H9 (cell line): ENCODE measurements at regions not wholly inside any gene's neighbourhood (a gene's known extent, or its start where the extent isn't known, plus 50 kb on each side); places are given as distances from the start of the nearest gene placed in this dataset.

Source experiments
- DNase-seq: peaks from one replicate; pipeline ENCODE4 v3.0.0-alpha.2; 2017
- H2AFZ ChIP-seq: one replicate; pipeline ENCODE4 v1.6.1; 2013; ENCODE audit warnings: mild to moderate bottlenecking, low read length, control low read depth, moderate library complexity
- H2AK5ac ChIP-seq: 2 replicates; pipeline ENCODE4 v1.6.1; 2013; ENCODE audit warnings: low read length, control low read depth, mixed read lengths; ENCODE audit not compliant: insufficient read length
- H2BK120ac ChIP-seq: one replicate; pipeline ENCODE4 v1.6.1; 2013; ENCODE audit warnings: low read depth, mild to moderate bottlenecking, low read length, control low read depth, inconsistent platforms; ENCODE audit not compliant: poor library complexity, severe bottlenecking
- H2BK12ac ChIP-seq: 2 replicates; pipeline ENCODE4 v1.6.1; 2013; ENCODE audit warnings: low read length, control low read depth, mixed read lengths, low read depth; ENCODE audit not compliant: insufficient read length
- H2BK15ac ChIP-seq: 2 replicates; pipeline ENCODE4 v1.6.1; 2013; ENCODE audit warnings: low read depth, low read length, control low read depth
- H2BK20ac ChIP-seq: one replicate; pipeline ENCODE4 v1.6.1; 2013; ENCODE audit warnings: low read depth, mild to moderate bottlenecking, low read length, control low read depth, inconsistent platforms; ENCODE audit not compliant: poor library complexity, severe bottlenecking
- H2BK5ac ChIP-seq: 2 replicates; pipeline ENCODE4 v1.6.1; 2013; ENCODE audit warnings: low read length, control low read depth, mixed read lengths; ENCODE audit not compliant: insufficient read length
- H3K14ac ChIP-seq: 2 replicates; pipeline ENCODE4 v1.6.1; 2013; ENCODE audit warnings: low read length, control low read depth; ENCODE audit not compliant: insufficient read depth
- H3K18ac ChIP-seq: 2 replicates; pipeline ENCODE4 v1.6.1; 2013; ENCODE audit warnings: low read depth, mild to moderate bottlenecking, mixed read lengths, low read length, control low read depth; ENCODE audit not compliant: insufficient read length
- H3K23ac ChIP-seq: 2 replicates; pipeline ENCODE4 v1.6.1; 2013; ENCODE audit warnings: low read length, control low read depth, mixed read lengths, low read depth; ENCODE audit not compliant: insufficient read length
- H3K23me2 ChIP-seq: 2 replicates; pipeline ENCODE4 v1.6.1; 2013; ENCODE audit warnings: low read depth, mild to moderate bottlenecking, mixed read lengths, low read length, control low read depth; ENCODE audit not compliant: insufficient read length, poor library complexity, severe bottlenecking
- H3K27ac ChIP-seq: 2 replicates; pipeline ENCODE4 v1.5.1; 2013; ENCODE audit warnings: low read length, control low read depth, mixed read lengths, low read depth; ENCODE audit not compliant: insufficient read length
- H3K27me3 ChIP-seq: 2 replicates; pipeline ENCODE4 v1.6.1; 2013; ENCODE audit warnings: low read length, control low read depth, inconsistent platforms; ENCODE audit not compliant: insufficient read depth
- H3K4ac ChIP-seq: 2 replicates; pipeline ENCODE4 v1.6.1; 2013; ENCODE audit warnings: low read depth, mild to moderate bottlenecking, control low read depth, inconsistent platforms, low read length, moderate library complexity
- H3K4me1 ChIP-seq: 2 replicates; pipeline ENCODE4 v1.6.1; 2013; ENCODE audit warnings: low read length, control low read depth, inconsistent platforms; ENCODE audit not compliant: insufficient read depth
- H3K4me2 ChIP-seq: 2 replicates; pipeline ENCODE4 v1.6.1; 2013; ENCODE audit warnings: low read length, control low read depth, mixed read lengths; ENCODE audit not compliant: insufficient read length, insufficient read depth
- H3K56ac ChIP-seq: 2 replicates; pipeline ENCODE4 v1.6.1; 2013; ENCODE audit warnings: low read depth, mild to moderate bottlenecking, mixed read lengths, low read length, control low read depth; ENCODE audit not compliant: insufficient read length
- H3K79me1 ChIP-seq: 2 replicates; pipeline ENCODE4 v1.6.1; 2013; ENCODE audit warnings: low read depth, mild to moderate bottlenecking, moderate library complexity, low read length, control low read depth, inconsistent platforms; ENCODE audit not compliant: insufficient read depth, poor library complexity, severe bottlenecking
- H3K79me2 ChIP-seq: 2 replicates; pipeline ENCODE4 v1.6.1; 2013; ENCODE audit warnings: low read length, control low read depth, inconsistent platforms; ENCODE audit not compliant: insufficient read depth
- H3K9ac ChIP-seq: 2 replicates; pipeline ENCODE4 v1.6.1; 2013; ENCODE audit warnings: low read length, control low read depth, mixed read lengths; ENCODE audit not compliant: insufficient read length; ENCODE audit errors: extremely low read depth
- H3K9me3 ChIP-seq: one replicate; pipeline ENCODE4 v1.6.1; 2013; ENCODE audit warnings: low read depth, low read length, inconsistent platforms; ENCODE audit not compliant: control insufficient read depth
- H3T11ph ChIP-seq: one replicate; pipeline ENCODE4 v1.6.1; 2013; ENCODE audit warnings: mild to moderate bottlenecking, low read length, control low read depth, inconsistent platforms
- H4K20me1 ChIP-seq: one replicate; pipeline ENCODE4 v1.6.1; 2013; ENCODE audit not compliant: control insufficient read depth, insufficient read length, insufficient read depth
- H4K5ac ChIP-seq: 2 replicates; pipeline ENCODE4 v1.6.1; 2013; ENCODE audit warnings: low read depth, mild to moderate bottlenecking, mixed read lengths, low read length, control low read depth; ENCODE audit not compliant: insufficient read length
- H4K8ac ChIP-seq: replicated peaks from 2 replicates; pipeline ENCODE4 v1.6.1; 2013; ENCODE audit warnings: low read length, control low read depth, mixed read lengths, low read depth; ENCODE audit not compliant: insufficient read length
- H4K91ac ChIP-seq: 2 replicates; pipeline ENCODE4 v1.6.1; 2013; ENCODE audit warnings: low read depth, mild to moderate bottlenecking, moderate library complexity, mixed read lengths, low read length, control low read depth; ENCODE audit not compliant: insufficient read length
- H3K27ac Mint-ChIP-seq, 3 experiments: 2 replicates in 2 of 3; 3 replicates in 1 of 3; pipeline ENCODE4 v1.8.0; 2020 to 2021; ENCODE audit warnings: mixed read lengths in 3 of 3, mild to moderate bottlenecking in 1 of 3, moderate library complexity in 1 of 3
- H3K27me3 Mint-ChIP-seq: 2 replicates; pipeline ENCODE4 v1.8.0; 2021; ENCODE audit warnings: low read depth, mild to moderate bottlenecking, moderate library complexity, mixed read lengths
- H3K36me3 Mint-ChIP-seq, 3 experiments: 2 replicates in 2 of 3; 3 replicates in 1 of 3; pipeline ENCODE4 v1.8.0; 2020 to 2021; ENCODE audit warnings: low read depth in 3 of 3, mixed read lengths in 3 of 3; ENCODE audit not compliant: insufficient read depth in 1 of 3
- H3K4me1 Mint-ChIP-seq, 2 experiments: 2 replicates each; pipeline ENCODE4 v1.8.0; 2020; ENCODE audit warnings: mixed read lengths in 2 of 2
- H3K4me3 Mint-ChIP-seq, 2 experiments: 2 replicates in 1 of 2; 3 replicates in 1 of 2; pipeline ENCODE4 v1.8.0; 2020 to 2021; ENCODE audit warnings: mild to moderate bottlenecking in 2 of 2, mixed read lengths in 2 of 2, moderate library complexity in 1 of 2
- H3K9me3 Mint-ChIP-seq, 2 experiments: 2 replicates in 1 of 2; 3 replicates in 1 of 2; pipeline ENCODE4 v1.8.0; 2020; ENCODE audit warnings: mild to moderate bottlenecking in 2 of 2, mixed read lengths in 2 of 2, moderate library complexity in 1 of 2
- CTCF ChIP-seq: fragments of 200-600 bp; sonication (generic); conservative IDR thresholded peaks from 3 replicates; pipeline ENCODE4 v1.8.0; 2021; ENCODE audit warnings: antibody characterized with exemption, mild to moderate bottlenecking
- WGBS: extraction: QIAGEN DNeasy Blood & Tissue Kit; methylation state at CpG from one replicate; pipeline ENCODE4 v1.1.7; 2013; ENCODE audit warnings: missing lambda C conversion rate, low lambda C conversion rate, mixed read lengths; ENCODE audit not compliant: insufficient read length; ENCODE audit errors: extremely low coverage; 5-methylcytosine and 5-hydroxymethylcytosine counted together

GRCh38 chr12:30519535-30519934, 176.1 kb downstream of the IPO8 start:
- Mint-ChIP-seq H3K4me3 (no peak overlapping the region), H3K4me1 (peaks cover under 1 to 4% of the 10 kb centered on the region in 2 experiments), H3K9me3 (peaks cover 2 to 3% of the 10 kb centered on the region in 2 experiments; a peak in 2 of 5 replicates), H3K27me3 (peaks cover 3% of the 10 kb centered on the region; the same call in 1 of the 2 replicates), H3K36me3 (peaks cover 0 to 2% (median 0%) of the 10 kb centered on the region in 3 experiments; a peak in 2 of 7 replicates), H3K27ac (no peak overlapping the region)
- no peaks in the 10 kb centered on the region for H3K27me3 ChIP-seq
- H3T11ph ChIP-seq, result no peak overlapping the region
- no peaks in the 10 kb centered on the region for H3K79me1 ChIP-seq
- no peaks in the 10 kb centered on the region for H4K20me1 ChIP-seq
- H2BK120ac ChIP-seq, result no peak overlapping the region
- H2BK5ac ChIP-seq, result no peak overlapping the region
- no peak for DNase-seq
- H2BK15ac ChIP-seq, result no peak overlapping the region
- H2AK5ac ChIP-seq, result no peak overlapping the region
- no peaks in the 10 kb centered on the region for H3K9me3 ChIP-seq
- H4K8ac ChIP-seq, result no peak overlapping the region
- H3K4ac ChIP-seq, result no peak overlapping the region
- no peak overlapping the region for H3K9ac ChIP-seq
- no peak for TF ChIP-seq CTCF
- H2BK20ac ChIP-seq, result no peak overlapping the region
- H3K27ac ChIP-seq, result no peak overlapping the region
- H3K18ac ChIP-seq, result no peak overlapping the region
- H3K4me2 ChIP-seq, result no peak overlapping the region
- H3K56ac ChIP-seq, result no peak overlapping the region
- H3K23me2 ChIP-seq, result no peaks in the 10 kb centered on the region
- no peak overlapping the region for H3K23ac ChIP-seq
- H3K4me1 ChIP-seq, result no peaks in the 10 kb centered on the region
- no peak overlapping the region for H2BK12ac ChIP-seq
- WGBS, result no CpG with 5 or more reads among the region's 6 CpGs
- no peak overlapping the region for H2AFZ ChIP-seq
- H4K91ac ChIP-seq, result no peak overlapping the region
- no peaks in the 10 kb centered on the region for H3K79me2 ChIP-seq
- no peak overlapping the region for H4K5ac ChIP-seq
- no peak overlapping the region for H3K14ac ChIP-seq
